Fibroblast of skin of abdomen (primary cell): ENCODE measurements at regions not wholly inside any gene's neighbourhood (a gene's known extent, or its start where the extent isn't known, plus 50 kb on each side); places are given as distances from the start of the nearest gene placed in this dataset.
"Not testable (repeated sequence)": the region's sequence is repeated elsewhere in the genome, so short reads cannot be mapped to it uniquely, and the experiment has no call there.

Experiments used
- DNase-seq: peaks from one replicate; pipeline ENCODE4 v3.0.0-alpha.2; 2013

GRCh38 chr11:34001557-34002064 is 49.9 kb upstream of the CAPRIN1 start:
- DNase-seq: no peak

DNA sequence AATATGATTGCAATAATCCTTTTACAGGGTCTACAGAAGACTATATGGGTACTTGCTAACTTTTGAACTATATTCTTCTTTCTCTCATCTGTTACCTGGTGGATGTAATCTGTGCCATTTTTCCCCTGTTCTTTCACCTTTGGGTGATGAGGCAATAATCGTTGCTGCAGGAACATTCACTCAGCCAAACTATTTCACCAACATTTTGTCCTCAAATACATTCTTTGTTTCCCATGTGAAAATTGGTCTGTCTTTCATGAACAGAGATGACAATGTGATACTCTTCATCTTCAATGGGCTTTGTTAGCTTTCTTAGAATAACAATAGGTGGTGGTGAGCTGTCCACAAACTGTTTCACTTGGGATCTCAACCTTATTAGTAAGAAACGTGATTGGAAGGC is 52.1 kb upstream of the CAPRIN1 start:
- DNase-seq: no peak

DNA sequence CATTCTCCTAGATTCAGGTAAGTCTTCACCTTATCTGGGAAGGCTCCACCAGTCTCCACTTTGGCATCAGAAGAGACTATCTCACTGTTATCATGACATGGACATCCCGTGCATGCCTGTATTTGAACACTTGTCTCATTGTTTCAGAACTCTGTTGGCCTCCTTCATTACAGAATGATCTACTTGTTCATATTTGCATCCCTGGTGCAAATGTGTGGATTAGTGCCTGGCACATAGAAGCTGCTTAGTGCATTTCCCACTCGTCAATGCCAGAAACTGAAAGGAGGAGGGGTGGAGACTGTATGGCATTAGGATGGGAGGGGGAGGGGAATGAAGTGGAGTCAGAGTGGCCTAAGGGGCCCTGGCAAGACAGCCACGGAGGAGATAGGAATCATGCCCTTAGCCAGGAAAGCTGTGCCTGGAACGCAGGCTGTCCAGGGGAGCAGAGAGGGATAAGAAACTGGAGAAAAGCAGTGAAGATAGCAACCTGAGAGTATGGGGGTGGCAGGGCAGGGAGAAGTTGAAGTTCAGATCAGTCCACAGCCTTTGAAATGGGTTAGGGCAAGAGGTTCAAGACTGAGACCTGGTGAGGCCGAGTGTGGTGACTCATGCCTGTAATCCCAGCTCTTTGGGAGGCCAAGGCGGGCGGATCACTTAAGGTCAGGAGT is 53.8 kb upstream of the CAPRIN1 start:
- no peak for DNase-seq

GRCh38 chr11:33996498-33997454 is 54.8 kb upstream of the CAPRIN1 start:
- peak; percentile 63 for DNase-seq

DNA sequence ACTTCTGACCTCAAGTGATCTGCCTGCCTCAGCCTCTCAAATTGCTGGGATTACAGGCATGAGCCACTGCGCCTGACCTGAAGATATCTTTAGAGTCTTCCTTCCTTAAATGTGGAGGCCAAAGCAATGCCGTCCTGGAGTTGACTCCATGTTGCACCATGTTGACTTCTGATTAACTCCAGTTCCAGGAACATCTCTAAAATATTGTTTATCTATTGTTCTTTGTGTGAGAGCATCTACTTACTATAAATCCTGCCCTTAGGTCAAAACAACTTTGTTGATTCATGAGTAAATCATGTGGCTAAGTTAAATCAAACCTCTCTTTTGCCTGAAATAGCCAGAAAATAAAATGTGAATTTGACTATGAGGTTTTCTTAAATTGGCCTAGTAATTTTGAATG is 56.6 kb upstream of the CAPRIN1 start:
- no peak for DNase-seq

DNA sequence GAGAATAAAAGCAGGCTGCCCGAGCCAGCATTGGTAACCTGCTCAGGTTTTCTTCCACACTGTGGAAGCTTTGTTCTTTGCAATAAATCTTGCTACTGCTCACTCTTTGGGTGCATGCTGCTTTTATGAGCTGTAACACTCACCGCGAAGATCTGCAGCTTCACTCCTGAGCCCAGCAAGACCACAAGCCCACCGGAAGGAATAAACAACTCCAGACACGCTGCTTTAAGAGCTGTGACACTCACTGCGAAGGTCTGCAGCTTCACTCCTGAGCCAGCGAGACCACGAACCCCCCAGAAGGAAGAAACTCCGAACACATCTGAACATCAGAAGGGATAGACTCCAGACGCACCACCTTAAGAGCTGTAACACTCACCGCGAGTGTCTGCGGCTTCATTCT is 60.4 kb upstream of the CAPRIN1 start:
- not testable (repeated sequence) for DNase-seq

DNA sequence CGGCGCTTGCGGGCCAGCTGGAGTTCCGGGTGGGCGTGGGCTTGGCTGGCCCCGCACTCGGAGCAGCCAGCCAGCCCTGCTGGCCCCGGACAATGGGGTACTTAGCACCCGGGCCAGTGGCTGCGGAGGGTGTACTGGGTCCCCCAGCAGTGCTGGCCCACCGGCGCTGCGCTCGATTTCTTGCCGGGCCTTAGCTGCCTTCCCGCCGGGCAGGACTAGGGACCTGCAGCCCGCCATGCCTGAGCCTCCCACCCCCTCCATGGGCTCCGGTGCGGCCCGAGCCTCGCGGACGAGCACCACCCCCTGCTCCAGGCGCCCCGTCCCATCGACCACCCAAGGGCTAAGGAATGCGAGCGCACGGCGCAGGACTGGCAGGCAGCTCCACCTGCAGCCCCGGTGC is 61.4 kb upstream of the CAPRIN1 start:
- DNase-seq: not testable (repeated sequence)

DNA sequence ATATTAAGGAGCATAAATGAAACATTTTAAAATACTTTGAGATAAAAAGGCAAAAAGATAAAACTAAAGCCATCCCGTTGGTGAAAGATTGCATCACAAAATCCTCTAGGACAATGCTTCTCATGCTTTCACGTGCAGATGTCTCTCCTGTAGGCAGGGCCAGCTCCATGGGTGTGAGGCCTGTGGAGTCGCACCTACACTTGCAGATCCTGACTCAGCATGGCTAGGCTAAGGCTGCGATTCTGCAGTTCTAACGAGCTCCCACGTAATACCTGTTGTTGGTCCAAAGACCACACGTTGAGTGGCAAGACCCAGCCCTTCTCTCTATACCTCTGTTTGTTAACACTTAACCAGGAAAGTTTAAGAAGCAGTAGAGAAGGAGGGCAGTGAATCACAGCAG is 62.1 kb upstream of the CAPRIN1 start:
- no peak for DNase-seq

DNA sequence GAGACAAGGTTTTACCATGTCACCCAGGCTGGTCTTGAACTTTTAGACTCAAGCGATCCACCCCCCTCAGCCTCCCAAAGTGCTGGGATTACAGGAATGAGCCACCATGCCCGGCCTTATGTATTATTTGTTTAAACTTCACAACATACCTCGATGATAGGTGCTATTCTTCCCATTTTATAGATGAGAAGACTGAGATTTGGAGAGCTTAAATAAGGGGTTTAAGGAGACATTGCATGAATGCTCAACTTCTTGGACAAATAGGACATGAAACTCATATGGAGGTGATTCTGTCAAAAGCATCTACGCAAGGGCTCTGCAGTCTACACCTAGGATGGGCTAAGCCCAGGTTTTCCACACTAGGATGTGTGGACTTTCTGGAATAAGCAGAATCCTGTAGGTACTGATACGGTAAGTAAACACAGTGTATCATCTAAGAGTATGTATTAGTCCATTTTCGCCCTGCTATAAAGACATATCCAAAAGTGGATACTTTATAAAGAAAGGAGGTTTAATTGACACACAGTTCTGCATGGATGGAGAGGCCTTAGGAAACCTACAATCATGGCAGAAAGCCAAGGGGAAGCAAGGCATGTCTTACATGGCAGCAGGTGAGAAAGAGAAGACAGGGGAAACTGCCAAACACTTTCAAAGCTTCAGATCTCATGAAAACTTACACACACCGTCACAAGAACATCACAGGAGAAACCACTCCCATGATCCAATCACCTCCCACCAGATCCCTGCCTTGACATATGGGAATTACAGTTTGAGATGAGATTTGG is 62.8 kb upstream of the CAPRIN1 start:
- no peak for DNase-seq

DNA sequence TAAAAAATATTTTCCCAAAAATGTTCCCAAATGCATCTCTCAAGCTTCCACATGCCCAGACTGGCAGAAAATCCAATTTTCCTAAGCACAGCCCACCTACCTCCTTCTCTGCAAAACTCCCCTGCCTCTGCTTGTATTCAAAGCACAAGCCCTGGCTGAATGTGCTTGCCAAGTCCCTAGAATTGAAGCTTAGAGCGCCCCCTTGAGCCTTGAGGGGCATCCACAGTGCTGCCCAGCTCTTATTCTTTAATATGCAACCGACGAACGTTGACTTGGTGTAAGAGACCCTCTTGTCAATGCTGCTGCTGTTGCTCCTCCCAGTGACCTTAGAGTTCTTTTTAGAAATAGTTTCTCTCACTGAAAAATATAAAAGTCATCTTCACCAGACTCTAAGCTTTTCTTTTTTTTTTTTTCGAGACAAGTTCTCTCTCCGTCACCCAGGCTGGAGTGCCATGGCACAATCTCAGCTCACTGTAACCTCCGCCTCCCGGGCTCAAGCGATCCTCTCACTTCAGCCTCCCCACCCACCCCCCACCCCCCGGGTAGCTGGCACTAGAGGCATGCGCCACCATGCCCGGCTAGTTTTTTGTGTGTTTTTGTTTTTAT is 63.5 kb upstream of the CAPRIN1 start:
- DNase-seq: peak; percentile 74

GRCh38 chr11:33987545-33987944 is 64.0 kb upstream of the CAPRIN1 start:
- no peak for DNase-seq

DNA sequence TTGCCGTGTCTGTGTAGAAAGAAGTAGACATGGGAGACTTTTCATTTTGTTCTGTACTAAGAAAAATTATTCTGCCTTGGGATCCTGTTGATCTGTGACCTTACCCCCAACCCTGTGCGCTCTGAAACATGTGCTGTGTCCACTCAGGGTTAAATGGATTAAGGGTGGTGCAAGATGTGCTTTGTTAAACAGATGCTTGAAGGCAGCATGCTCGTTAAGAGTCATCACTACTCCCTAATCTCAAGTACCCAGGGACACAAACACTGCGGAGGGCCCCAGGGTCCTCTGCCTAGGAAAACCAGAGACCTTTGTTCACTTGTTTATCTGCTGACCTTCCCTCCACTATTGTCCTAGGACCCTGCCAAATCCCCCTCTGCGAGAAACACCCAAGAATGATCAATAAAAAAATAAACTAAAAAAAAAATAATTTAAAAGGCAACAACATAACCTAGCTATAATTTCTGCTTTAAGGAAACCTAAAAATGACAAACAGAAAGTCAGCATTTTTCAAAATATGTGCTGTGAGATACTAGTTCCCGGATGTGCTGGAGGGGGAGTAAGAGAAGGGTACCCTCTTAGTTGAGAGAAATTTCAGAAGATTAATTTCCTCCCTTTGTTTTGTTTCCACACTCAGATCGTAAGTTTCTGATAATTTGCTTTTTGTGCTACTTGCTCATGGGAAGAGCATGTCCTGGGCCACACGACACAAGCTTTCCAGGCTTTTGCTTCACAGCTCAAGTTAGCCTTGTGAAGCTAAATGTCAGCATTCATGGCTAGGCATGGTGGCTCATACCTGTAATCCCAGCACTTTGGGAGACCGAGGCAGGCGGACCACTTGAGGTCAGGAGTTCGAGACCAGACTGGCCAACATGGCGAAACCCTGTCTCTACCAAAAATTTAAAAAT is 64.7 kb upstream of the CAPRIN1 start:
- DNase-seq: not testable (repeated sequence)

DNA sequence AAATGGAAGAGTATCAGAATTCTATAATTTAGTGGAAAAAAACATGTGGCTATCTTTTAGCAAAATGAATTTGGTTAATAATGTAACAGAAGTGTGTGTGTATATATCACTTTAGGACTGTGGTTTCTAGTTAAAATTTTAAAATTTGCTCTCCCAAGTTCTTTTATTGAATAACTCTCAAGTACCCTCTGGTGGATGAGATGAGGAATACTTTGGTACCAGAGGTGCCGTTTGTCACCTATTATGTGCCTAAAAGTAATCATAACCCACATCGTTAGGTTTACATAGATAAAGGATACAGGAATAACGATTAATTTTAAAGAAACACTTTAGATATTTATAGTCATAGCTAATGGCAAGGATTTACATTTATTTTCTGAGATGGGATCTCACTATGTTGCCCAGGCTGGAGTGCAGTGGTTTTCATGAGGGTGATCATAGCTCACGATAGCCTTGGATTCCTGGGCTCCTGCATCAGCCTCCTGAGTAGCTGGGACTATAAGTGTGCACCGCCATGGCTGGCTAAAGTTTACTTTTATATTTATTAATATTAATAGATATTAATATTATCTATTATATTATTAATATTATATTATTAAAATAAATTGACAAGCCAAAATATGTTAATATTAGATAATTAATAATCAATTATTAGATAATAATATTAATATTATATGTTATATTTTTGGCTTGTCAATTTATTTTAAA is 66.7 kb upstream of the CAPRIN1 start:
- DNase-seq: no peak

DNA sequence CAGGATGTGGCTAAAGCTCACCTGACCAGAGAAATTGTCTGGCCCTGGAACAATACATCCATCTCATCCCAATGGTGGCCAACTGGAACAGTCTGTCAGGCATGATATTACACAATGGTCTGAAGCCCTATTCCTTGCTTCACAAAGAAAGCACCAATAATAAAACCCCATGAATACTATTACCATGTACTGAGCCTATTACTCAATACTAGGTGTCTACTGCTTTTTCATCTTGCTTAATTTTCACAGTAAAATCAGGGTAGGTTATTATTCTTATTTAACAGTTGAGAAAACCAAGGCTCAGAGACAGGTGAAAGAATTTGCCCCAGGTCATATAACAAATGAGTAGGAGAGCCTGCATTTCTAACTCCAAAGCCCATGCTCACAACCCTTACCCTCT is 68.9 kb upstream of the CAPRIN1 start:
- no peak for DNase-seq

- DNase-seq: no peak
These were observed 70.6 kb upstream of the CAPRIN1 start for GRCh38 chr11:33980897-33981296.

DNA sequence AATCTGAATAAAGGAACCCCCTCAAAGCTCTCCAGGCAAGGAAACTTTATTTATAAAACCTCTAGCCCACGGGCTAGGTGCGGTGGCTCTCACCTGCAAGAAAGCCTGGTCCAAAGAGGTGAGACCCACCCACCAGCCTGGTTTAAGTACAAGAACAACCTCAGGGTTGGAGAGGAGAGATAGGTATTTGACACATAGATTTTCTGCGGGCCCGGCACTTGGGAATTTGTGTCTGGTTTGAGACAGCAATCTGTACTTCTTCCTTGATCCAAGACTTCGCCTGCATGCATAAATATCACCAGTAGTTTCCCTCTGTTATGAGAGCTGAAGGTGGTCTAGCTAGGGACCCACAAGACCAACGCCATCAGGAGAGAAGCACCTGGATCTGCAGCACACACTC is 73.2 kb upstream of the CAPRIN1 start:
- DNase-seq: no peak

DNA sequence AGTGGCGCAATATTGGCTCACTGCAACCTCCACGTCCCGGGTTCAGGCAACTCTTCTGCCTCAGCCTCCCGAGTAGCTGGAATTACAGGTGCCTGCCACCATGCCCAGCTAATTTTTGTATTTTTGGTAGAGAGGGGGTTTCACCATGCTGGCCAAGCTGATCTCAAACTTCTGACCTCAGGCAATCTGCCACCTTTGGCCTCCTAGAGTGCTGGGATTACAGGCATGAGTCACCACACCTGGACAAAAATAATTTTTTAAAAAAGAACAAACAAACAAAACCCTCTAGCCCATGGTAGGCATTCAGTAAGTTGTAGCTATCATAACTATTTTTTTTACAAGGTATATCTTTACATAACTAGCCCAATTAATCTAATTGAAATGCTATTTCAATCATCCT is 73.9 kb upstream of the CAPRIN1 start:
- no peak for DNase-seq

DNA sequence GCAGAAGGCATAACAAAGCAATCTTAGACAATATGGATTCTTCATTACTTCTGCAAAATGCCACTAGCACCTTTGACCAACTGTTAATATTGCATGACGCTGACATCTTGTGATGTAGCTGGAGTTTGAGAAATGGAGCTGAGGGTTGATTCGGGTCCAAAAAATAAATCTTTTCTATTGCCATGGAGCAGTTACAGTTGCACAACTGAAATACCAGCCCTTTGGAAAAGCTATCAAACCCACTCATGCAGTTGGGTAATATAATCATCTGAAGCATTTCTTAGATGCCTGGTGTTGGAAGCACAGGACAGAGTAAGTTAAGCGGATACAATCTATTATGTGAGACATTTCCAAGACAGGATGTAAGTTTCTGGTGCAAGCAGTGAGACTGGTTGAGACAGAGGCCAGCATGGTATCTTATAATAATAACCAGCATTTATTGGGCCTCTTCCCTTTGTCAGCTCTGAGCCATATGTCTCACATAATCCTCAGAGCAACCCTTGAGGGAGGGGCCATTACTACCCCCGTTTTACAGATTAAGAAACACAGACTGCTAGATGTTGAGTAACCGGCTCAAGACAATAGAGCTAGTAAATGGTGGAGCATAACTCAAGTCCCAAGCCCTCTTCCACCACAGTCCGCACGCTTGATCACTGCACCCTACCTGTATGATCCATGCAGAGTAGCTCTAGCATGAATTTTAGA is 74.9 kb upstream of the CAPRIN1 start:
- peak; percentile 76 for DNase-seq

GRCh38 chr11:33974804-33975203 is 76.7 kb upstream of the CAPRIN1 start:
- no peak for DNase-seq

DNA sequence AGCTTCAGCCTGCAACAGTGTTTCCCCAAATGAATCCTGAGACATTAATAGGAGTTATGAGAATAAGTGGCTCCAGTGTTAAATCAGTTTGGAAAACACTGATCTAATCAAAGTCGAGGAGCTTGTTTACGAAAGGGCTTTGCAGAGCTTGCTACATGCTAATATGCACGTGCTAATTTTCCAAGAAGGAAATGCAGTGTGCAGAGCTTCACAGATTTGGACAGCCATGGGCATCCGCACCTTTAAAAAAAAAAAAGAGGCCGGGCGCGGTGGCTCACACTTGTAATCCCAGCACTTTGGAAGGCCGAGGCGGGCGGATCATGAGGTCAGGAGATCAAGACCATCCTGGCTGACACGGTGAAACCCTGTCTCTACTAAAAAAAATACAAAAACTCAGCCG is 79.7 kb upstream of the LMO2 start:
- DNase-seq: not testable (repeated sequence)
